GM19238 (cell line): ENCODE measurements at regions not wholly inside any gene's neighbourhood (a gene's known extent, or its start where the extent isn't known, plus 50 kb on each side); places are given as distances from the start of the nearest gene placed in this dataset.

Source experiments
- DNase-seq: peaks from one replicate; pipeline ENCODE4 v3.0.0; 2011; ENCODE audit warnings: low spot score; ENCODE audit not compliant: insufficient read length

DNA sequence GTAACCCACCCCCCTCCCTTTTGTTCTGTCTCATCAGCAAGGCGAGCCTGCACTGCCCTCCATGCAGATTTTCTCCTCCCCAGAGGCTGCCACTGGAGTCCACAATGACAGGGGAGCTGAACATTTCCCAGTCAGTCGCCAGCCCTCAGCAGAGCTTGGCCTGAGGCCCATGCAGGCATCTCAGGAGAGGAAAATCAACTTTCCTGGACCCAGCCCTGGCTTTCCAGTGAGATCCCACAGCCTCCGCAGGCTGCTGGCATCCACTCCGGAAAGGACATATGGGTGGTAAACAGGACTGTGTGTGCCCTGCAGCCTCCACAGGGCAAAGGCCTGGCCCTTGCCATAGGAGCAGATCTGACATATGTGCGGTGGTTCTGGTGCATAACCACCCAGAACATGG lies 253.8 kb downstream of the TNS1 start:
- DNase-seq = no peak

DNA sequence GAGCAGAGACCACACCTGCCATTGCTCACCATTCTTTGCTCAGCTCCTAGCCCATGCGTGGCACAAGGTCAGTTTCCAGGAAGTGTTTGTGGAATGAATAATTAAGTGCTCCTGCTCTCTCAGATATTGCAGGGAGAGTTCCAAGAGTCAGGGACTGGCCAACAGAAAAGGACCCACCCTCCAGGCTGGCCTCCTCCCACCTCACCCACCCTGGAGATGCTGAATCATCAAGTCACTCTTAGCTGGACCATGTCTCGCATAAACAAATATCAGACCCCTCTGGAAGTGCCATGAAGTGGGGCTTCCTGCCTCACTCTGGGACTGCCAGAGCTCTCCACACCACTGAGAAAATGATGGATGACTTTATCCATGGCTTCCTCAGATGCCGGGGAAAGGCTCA lies 256.0 kb downstream of the TNS1 start:
- DNase-seq = no peak

DNA sequence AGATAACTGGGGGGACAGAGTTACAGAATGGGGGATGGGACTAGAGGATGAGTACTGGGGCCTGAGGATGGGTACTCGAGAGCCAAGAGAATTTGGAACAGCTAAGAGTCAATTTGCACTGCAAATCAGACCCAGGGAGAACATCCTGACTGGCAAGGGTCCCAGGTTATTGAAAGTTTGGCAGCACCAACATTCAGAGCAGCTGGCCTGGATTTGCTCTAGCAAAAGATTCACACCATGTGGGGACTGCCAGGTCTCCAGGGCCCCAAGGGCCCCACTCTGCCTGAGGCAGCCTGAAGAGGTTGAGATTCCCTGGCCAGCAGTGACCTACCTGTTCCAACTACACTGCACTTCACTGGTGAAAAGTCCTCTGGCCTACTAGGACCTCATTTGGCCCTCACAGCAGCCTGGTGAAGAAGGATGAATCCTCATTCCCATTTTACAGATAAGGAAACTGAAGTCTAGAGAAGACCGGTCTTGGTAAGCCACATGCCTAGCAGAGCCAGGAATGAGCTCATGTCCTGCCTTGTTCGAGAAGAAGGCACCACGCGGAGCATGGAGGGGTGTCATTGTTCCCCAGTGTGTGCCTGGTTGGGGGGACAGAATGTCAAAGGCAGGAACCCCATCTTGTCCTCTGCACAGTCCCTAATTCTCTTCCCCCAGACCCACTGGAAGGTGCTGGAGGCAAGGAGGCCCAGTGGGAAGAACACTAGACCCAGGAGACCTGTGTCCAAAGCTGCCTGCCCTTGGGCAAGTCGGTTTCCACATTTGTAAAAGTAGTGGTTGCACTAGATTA lies 258.6 kb downstream of the TNS1 start:
- DNase-seq = no peak

DNA sequence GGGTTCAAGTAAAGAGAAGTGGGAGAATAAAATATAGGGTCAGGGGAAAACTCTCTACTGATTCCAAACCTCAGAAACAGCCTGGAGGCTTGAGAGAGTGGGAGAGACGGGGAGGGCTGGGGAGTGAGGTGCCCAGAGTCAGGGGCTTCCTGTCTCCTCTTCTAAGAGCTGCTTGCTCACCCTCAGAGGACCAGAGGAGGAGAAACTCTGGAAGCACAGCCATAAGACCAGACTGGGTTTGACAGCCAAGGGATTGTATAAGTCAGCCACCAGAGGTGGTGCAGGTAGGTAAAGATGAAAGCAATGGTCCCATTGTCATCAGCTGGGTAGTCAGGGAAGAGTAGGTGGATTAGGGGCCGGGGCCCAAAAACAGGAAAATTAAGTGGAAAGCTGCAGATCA lies 259.4 kb downstream of the TNS1 start:
- DNase-seq = no peak

DNA sequence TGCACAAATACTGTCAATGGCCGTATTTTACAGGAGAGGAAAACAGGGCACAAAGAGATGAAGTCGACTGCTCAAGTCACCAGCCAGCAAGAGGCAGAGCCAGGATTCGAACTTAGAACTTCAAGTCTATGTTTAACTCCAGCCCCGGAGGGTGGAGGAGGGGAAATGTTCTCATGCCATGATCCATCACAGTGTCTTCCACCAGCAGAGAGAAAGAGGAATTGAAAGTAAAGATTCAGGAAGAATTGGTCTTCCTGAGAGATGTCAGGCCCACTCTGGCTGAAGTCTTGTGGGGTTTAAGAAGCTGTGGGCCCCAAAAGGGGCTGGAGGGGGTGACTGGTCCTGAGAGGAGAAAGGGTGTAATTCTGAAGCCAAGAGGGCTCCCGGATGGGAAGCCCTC lies 260.0 kb downstream of the TNS1 start:
- DNase-seq = no peak

DNA sequence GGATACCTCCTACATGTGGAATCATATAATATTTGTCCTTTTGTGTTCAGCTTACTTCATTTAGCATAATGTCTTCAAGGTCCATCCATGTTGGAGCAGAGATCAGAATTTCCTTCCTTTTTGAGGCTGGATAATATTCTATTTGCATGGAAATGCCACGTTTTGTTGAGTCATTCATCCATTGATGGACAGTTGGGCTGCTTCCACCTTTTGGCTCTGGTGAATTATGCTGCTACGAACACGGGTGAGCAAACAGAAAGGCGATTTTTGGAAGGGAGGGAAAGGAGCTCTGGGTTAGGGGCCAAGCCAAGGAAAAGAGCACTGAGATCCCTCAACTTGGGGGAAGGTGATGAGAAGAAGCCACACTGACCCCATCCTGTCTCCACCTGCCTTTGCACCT lies 260.5 kb downstream of the TNS1 start:
- no peak for DNase-seq

DNA sequence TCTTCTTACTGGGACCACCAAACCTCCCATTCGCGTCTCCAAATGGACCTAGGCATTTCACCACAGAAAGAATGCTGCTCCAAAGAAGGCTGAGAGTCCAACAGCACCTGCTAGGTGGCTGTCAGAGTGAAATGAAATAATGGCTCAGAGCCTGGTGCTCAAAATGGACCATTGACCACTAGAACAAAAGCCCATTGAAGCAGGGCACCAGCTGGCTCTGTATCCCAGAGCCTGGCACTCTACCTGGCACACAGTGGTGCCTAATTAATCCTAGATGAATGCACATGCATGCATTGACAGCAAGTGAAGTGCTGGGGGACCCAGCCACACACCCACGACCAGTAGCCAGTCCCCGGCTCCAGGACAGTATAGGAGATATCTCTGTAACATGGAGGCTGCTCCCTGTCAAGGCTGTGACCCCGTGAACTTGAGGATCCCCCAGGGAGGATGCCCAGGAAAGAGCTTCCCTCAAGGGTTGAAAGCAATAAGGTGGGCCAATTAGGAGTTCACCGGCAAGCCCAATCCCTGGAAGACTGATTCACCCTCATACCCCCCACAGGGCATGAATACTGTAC lies 261.3 kb downstream of the TNS1 start:
- DNase-seq = no peak

DNA sequence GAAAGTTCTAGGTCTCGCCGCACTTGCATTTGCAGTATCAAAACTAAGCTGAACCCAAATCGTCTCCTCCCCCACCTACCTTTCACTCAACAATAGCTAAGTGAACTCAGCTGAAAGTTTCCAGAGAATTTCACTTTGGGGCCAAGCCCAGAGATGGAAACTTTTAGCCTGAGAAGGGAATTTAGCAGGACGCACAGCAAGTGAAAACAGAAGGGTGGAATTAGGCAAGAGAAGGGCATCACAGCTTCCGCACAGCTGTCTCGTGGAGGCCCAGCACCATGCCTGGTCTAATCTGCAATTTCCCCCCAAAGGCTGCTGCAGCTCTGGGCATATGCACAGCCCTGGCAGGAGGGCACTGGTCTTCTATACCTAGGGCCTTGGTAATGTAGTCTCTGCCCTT lies 262.0 kb downstream of the TNS1 start:
- no peak for DNase-seq

DNA sequence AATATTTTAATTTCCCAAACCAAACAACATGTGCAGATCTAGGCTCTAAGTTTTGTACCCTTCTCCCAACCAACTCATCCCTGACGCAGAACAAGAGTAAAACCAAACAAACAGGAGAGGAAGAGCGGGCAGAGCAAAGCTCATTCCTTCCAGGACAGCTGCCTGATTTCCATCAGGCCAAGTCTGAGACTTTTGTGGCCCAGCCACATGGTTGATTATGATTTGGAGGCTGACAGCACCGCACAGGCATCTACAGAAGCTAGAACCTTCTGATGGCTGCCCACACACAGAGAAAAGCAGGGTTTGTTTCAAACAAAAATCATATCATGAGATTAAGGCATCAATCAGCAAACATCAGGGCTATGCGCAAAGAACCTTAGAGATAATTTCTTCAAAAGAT lies 262.6 kb downstream of the TNS1 start:
- no peak for DNase-seq

DNA sequence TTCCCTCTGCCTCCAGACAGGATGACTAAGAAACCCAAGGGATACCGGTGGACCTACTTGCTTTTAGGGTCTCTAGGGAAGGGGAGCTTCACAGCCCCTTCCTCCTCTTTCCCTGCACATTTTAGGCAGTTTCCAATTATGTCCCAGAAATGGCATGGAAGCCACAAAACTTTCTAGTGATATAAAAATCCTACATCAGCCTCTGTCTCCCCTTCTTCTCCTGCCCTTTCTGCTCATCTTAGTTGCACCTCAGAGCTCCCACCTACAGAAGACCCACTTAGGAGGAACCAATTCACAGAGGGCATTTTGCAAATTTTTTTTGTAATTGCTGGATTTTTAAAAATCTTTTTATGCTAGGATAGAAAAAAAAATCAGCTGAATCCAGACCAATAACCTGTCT lies 263.1 kb downstream of the TNS1 start:
- no peak for DNase-seq

DNA sequence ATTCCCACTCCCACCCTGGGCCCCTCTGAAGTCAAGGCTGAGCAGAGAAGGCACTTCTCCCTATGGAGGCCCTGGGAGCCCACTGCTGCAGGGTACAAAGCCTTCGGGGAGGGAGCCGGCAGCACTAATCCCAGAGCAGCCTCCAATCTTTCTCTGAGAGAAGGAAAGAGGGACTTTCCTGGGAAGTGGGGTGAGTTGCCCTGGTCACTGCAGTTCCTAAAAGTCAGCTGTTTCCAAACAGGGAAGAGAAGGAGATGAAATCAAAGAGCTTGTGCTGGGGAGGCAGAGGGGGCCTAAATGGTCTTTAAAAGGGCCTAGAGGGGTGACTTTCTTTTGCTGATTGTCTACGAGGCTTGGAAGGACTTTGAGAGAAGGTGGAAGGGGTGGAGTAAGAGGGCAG lies 264.7 kb downstream of the TNS1 start:
- DNase-seq = no peak

DNA sequence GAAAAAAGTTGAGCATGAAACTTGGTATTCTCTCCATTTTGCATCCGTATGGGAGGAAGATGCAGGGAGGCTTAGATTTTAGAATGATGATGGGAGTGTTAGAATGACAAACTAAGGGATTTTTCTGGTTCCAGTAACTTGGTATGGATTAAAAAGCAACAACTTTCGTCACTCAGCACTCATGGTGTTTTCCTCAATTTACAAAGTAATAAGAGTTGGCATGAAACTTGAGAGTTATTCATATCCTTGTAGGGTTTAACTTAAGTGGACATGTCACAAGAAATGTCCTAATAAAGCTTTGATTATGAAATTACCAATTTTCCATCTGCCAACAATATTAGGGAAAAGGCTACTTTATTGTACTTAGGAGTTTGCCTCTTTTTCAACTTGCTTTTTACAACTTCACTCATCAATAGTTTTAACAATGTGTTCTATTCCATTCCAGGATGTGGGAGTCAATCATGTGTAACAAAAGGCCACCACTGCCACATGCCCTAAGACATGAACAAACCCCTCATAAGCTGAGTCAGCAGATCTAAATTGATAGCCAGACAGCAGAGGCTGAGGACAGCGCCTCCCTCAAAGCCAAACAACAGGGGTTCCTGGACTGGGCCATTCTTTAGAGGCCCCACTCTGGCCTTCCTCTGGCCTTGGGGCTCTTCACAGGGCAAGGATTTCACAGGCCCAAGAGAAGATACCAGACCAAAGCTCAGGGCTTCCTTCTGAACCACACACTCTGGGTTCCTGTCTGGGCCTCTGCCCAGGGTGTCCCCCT lies 265.8 kb downstream of the TNS1 start:
- no peak for DNase-seq

DNA sequence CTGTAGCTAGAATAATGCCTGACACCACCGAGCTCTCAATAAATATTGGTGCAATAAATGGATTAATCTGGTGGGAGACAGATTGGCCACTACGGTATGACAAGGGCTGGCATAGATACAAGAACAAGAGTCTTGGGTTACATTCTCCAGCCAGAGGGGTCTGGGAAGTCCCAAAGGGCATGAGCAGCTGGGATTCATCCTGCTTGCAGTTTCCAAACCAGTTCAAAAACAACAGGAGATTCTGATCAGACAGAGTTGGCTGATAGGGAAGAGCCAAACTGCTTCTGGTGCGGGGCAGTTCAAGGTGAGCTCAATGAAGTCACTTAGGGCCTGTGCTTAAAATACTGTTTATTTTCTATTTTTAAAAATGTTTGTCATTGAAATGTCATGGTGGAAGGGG lies 266.9 kb downstream of the TNS1 start:
- no peak for DNase-seq

DNA sequence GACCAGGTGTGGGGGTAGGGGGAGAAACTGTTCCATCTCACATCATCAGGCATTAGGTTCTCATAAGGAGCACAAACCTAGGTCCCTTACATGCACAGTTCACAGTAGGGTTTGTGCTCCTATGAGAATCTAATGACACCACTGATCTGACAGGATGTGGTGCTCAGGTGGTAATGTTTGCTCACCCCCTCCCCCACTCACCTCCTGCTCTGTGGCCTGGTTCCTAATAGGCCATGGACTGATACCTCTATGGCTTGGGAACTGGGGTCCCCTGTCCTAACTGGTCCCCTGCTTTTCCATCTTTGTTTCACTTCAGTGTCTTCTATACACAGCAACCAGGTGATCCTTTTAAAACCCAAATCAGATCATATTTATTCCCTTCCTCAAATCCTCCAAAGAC lies 267.8 kb downstream of the TNS1 start:
- no peak for DNase-seq

DNA sequence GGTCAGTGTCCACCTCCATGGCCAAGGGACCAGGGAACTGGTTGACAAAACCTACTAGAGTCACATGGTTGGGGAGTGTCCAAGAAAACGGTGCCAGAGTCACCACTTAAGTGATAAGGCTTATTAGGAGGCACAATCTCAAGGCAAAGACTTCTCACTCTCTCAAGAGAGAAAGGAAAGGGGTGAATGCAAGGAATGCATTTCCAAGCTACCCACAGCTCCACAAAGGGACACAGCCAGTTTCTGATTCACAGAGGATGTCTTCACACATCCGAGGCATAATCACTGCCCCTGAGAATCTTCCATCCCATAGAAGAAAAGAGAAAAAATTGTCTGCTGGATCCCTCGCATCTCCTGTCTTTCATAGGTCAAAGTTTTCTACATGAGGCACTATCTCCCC lies 269.3 kb downstream of the TNS1 start:
- DNase-seq = no peak

DNA sequence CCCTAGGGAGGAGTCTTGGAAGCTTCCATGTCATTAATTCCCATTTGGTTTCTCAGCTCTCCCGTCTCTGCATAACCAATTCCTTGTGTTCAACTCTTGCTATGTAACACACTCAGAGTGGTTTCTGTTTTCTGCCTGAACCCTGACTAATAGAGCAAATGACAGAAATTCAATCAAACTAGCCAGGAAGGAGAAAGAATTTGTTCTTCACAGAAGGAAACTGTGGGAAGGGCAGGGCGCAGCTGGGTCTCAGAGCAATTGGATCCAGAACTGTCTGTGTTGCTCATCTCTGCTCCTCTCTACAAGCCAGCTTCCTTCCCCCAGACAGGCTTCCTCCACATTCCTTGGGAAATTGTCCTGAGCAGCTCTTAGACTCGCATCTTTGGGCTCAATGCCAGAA lies 269.8 kb downstream of the TNS1 start:
- DNase-seq = no peak

DNA sequence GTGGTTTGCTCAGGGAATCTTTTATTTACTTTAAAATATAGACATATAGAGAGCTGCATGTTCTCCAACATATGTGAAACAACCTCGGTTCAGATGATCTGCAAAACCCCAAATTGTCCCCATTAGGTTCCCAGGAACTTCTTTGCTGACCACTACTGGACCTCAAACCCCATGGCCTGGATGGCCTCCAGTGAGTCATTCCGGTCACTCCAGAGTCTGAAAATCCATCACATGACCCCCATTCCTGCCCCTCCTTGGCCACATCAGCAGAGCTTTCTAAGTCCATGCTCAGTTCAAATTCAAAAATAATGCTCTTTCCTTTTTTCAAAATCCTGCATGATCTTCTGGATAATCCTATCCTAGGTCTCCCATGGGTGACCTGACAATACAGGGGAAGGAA lies 271.0 kb downstream of the TNS1 start:
- no peak for DNase-seq

DNA sequence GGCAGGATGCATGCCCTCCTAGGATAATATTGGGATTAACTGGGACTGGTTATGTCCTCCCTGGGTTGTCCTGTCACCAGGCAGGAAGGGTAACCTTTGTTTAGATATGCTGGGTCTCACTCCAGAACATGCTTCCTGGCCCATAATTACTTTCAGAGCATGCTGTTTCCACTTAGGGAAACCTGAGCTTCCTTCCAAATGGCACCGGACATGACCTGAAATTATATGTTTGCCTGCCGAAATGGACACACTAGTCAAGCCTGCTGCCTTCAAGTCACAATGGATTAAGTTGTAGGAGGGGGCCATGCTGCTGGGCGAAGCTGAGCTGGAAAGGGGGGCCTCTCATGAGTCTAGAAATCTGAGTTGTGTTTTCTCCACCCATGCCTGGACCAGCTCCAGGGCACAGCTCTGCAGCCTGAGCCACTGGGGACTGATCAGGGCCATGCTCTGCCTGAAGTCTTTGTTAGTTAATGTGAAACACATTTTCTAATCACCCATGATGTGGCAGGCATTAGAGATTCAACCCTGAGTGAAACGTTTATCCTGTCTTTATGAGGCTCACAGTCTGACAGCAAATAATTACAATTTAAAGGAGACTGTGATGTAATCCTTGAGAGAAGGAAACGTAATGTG lies 273.3 kb downstream of the TNS1 start:
- no peak for DNase-seq

DNA sequence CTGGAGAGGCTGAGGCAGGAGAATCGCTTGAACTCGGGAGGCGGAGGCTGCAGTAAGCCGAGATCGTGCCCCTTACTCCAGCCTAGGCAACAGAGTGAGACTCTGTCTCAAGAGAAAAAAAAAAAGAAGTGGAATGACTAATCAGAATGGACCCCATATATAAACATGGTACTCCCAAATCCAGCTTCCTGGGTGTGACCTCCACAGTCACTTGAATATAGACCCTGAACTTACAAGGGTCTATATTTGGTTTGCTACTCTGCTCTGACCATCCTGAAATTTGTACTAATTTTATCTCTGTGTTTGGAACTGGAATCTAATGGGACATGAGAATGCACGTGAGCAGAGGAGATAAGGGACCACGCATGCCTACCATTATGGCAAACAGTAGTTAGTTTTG lies 275.0 kb downstream of the TNS1 start:
- DNase-seq = no peak

DNA sequence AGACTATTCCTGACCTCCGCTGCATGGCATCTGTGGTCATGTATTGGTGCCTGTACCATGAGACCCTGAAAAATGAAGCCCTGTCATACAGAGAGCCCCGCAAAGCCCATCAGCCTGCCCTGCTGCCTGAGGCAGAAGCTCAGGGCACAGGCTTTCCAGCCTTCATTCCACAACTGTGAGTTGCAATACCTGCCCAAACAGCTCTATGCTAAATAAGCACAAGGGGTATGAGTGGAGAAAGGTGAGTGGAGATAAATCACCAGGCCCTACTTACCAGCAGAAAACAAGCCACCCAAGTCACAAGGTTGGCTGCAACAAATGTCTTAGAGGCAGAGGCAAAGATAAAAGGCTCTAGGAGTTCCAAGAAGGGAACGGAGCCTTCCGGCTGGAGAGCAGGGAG lies 277.4 kb downstream of the TNS1 start:
- DNase-seq = no peak

DNA sequence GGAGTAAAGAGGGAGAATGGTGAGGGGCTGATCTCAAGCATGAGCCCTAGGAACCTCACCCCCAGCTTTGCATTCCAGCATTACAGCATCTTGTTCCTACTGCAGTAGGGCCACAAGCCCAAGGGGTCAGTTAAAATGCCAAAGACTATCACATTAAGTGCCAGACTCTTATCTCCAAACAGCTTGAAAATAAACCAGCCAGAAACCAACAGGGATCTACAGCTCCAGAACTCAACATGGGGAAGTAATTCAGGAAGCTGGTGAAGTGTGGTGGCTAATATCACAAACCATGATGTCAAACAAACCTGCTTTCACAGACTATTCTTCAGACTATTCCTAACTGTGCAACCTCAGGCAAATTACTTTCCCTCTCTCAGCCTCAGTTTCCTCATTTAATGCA lies 278.3 kb downstream of the TNS1 start:
- DNase-seq = no peak

DNA sequence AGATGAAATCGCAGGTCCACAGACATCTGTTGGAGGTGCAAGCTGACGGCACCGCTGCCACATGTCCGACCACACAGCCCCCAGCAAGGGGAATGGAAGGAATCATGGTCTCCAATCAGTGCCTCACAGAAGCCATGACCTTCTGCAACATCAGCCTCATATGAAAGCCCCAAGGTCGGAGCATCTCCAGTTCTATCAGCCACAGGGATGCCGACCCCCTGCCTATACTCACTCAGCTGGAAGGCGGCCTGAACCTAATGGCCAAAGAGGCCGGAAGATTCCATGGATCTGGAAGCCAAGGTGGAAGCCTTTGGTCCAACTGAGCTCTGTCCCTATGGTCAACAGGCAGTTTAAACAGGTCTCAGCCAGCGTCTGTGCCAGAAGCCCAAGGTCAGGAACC lies 278.8 kb downstream of the TNS1 start:
- DNase-seq = no peak
